H7 (cell line): ENCODE measurements at regions not wholly inside any gene's neighbourhood (a gene's known extent, or its start where the extent isn't known, plus 50 kb on each side); places are given as distances from the start of the nearest gene placed in this dataset.

ENCODE experiments used
- DNase-seq: peaks from one replicate; pipeline ENCODE4 v3.0.0; 2012
- H3K27me3 ChIP-seq: 2 replicates; pipeline ENCODE4 v1.6.0; 2011; ENCODE audit warnings: mild to moderate bottlenecking, low read length; ENCODE audit not compliant: control insufficient read depth, insufficient read depth
- H3K36me3 ChIP-seq: replicated peaks from 2 replicates; pipeline ENCODE4 v1.5.1; 2011; ENCODE audit warnings: low read length; ENCODE audit not compliant: control insufficient read depth, insufficient read depth
- H3K4me3 ChIP-seq: 2 replicates; pipeline ENCODE4 v1.5.1; 2011; ENCODE audit warnings: low read depth, mild to moderate bottlenecking, control low read depth, low read length, moderate library complexity; ENCODE audit not compliant: insufficient read depth

DNA sequence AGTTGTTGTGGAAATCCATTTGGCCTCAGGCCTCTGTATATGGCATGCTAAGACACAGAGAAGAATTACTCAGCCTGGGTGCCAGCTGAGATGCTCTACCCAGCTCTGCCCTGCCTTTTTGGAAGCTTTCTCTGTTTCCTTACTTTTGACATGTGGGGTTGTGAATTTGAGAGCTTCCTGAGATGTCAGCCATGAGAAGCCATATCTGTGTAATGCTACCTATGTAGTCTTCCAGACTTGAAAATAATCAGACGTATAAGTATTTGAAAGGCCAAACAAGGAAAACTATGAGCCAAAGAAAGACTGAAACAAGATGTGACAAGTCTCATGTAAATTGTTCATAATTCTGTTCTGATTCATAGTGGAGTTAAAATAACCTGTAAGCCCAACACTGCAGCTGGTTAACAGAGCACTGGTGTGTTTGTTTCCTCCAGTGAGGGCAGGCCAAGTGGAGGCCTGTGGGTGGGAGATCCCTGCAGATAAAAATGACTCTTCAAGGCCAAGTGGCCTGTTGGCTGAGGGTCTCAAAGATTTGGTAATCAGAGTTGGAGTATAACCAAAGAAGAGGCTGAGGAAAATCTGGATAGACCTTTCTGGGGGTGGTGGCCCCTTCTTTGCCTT is 94.0 kb downstream of the TMX1 start:
- H3K27me3 ChIP-seq, result no peaks in the 10 kb centered on the region
- H3K36me3 ChIP-seq, result no peaks in the 10 kb centered on the region
- no peak for DNase-seq
- no peak overlapping the region for H3K4me3 ChIP-seq

DNA sequence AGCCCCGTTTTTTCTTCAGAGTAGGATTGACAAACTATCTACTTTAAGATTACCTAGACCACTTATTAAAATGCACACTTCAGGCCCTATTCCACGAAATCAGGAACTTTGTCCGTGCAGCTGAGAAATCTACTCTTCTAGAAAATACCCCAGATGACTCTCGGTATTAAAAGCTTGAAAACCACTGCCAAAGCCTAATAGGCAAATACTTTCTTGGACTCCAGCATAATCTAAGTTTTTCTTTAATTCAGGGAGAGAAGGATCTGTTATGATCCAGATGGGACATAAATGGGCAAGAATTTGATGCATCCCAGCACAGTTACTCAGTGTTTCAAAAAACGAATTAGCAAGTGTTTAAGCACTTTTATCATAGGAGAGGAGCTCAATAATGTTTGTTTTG is 94.5 kb downstream of the TMX1 start:
- H3K27me3 ChIP-seq, result no peaks in the 10 kb centered on the region
- DNase-seq, result no peak
- no peak overlapping the region for H3K4me3 ChIP-seq
- H3K36me3 ChIP-seq, result no peaks in the 10 kb centered on the region

DNA sequence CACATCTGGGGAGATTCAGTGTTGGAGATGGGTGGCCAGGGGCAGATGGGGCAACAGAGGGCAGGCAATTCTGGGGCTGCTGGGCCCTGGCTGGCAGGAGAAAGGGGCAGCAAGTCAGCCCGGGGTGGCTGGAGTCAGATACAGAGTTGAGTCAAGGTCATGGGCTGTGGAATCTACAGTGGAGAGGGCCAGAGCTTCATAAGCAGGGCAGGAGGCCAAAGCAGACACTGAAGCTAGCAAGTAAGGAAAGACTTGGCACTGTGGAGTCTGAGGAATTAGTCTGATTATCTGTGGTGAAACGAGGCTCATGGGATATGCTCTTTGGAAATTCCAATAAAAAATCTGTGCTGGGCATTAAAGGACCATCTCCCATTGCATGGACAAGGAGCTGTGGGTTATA is 95.5 kb downstream of the TMX1 start:
- DNase-seq, result no peak
- H3K4me3 ChIP-seq, result no peak overlapping the region
- H3K27me3 ChIP-seq, result no peaks in the 10 kb centered on the region
- H3K36me3 ChIP-seq, result no peaks in the 10 kb centered on the region

DNA sequence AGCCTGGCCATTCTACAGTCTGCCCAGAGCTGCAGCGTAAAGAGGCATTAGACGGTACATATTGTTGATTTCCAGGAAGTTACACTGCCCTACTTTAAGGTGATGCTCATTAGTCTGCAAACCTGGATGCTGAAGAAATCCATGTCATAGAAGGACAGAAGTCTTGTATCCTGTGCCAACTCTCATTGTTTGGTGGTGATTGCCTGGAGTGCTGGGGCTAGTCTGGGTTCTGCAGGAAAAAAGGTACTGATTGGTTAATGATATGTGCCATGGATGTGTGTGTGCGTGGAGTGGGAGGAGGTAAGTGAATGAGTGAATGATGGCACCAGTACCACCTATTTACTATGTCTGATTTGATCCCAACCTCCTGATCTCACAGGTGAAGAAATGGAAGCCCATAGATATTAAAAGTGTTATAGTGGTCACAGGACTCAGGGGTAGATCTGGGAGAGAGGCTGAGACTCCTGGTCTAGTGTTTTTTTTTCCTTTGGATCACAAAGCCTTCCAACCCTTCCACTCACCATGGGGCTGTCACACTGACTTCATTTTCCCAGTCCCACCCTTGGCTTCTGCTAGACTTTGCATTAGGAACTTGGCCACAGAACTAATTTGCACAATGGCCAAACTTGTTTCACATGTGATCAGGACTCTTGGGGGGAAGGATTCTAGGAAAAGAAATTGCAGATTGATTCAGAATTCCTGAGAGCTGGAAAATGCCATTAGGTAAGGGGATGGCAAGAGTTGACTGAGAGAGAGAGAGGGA is 96.1 kb downstream of the TMX1 start:
- Histone ChIP-seq H3K36me3 (no peaks in the 10 kb centered on the region), H3K4me3 (no peak overlapping the region), H3K27me3 (no peaks in the 10 kb centered on the region)
- DNase-seq, result no peak

DNA sequence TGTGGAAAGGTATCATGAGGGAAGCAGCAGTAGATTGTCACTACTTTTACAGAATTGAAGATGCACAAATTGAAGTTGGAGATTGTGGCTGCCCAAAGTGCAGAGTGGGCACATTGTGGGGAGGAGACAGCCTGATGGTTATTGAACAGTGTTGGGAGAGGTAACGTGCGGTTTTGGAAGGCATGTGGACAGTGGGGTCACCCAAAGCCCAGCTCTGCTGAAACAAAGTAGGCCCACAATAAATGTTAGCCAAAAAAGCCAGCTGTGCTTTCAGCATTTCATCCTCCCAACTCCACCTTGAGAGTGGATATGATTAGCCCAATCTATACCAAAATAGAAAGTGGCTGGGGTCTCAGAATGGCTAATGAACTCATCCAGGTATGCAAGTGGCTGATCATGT is 96.7 kb downstream of the TMX1 start:
- no peaks in the 10 kb centered on the region for H3K36me3 ChIP-seq
- no peak for DNase-seq
- H3K4me3 ChIP-seq, result no peak overlapping the region
- H3K27me3 ChIP-seq, result no peaks in the 10 kb centered on the region

DNA sequence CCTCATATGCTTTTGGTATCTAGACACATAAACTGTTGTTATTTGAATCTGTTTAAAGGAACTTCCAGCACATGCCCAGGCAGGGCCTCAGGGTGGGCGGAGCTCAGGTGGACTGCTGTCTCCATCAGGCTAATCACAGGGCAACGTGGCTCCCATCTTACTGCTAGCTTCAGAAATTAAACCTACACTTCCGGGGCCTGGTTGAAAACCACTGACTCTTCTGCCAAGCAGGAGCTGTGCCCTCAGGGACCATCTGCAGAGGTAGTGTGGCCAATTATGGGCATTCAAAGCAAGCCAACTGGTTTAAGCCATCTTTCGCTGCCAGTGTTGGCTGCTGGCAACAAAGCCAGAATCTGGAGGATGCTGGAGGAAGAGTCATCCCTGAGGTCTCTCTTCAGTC is 97.5 kb downstream of the TMX1 start:
- H3K36me3 ChIP-seq, result no peaks in the 10 kb centered on the region
- DNase-seq, result no peak
- H3K27me3 ChIP-seq, result no peaks in the 10 kb centered on the region
- no peak overlapping the region for H3K4me3 ChIP-seq

DNA sequence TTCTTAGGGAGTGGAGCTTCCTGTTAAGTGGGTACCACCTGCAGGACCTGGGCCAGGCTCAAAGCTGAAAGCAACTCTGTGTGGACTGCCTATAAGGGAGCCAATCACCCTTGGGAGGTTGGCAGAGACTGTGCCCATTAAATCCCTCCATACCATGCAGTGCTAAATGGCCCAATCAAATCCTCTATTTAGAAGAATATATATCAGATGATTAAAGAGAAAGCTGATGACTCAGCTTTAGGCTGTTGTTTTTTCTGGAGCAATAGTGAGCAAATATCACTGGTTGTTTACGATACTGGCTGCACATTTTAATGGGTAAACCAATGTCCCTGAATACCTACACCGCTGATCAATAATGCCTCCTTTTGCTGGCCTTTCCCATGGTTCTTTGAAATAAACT is 101.3 kb downstream of the TMX1 start:
- no peaks in the 10 kb centered on the region for H3K27me3 ChIP-seq
- no peaks in the 10 kb centered on the region for H3K36me3 ChIP-seq
- no peak for DNase-seq
- no peak overlapping the region for H3K4me3 ChIP-seq

DNA sequence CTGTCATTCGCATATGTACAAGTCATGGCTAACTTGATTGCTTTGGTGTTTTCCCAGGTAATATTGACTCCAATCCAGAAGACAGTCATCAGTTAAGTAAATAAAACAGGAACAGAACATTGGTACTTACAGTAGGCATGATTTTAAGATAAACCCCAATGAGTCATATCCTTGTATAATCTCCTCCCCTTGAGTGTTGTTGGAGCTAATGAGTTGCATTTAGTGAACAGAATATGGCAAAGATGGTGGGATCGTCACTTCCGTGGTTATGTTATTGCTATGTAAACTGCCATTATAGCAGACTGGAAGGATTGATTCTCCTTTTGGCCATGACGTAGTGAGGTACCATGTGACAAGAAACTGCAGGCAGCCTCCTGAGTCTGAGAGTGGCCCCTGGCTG is 102.2 kb downstream of the TMX1 start:
- H3K27me3 ChIP-seq, result no peaks in the 10 kb centered on the region
- no peaks in the 10 kb centered on the region for H3K36me3 ChIP-seq
- H3K4me3 ChIP-seq, result no peak overlapping the region
- no peak for DNase-seq

DNA sequence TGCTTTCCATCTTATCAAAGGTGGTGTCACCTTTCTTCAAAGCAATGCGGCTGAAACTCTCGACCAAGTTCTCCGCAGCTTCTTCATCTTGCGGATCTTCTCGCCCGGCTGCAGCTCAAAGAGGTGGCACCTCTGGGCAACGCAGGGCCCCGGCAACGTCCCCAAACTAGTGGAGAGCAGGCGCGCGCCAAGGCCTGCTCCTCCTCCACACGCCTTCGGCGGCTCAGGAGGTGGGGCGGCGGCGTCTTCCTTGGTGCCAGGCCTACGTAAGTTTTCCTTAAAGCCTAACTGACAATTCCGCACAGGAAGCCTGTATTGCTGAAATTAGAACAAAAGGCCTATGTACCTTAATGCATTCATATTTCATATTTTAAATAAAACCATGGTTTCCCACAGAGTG is 112.0 kb downstream of the TMX1 start:
- H3K27me3 ChIP-seq, result no peaks in the 10 kb centered on the region
- DNase-seq, result no peak
- no peak overlapping the region for H3K4me3 ChIP-seq
- no peaks in the 10 kb centered on the region for H3K36me3 ChIP-seq

DNA sequence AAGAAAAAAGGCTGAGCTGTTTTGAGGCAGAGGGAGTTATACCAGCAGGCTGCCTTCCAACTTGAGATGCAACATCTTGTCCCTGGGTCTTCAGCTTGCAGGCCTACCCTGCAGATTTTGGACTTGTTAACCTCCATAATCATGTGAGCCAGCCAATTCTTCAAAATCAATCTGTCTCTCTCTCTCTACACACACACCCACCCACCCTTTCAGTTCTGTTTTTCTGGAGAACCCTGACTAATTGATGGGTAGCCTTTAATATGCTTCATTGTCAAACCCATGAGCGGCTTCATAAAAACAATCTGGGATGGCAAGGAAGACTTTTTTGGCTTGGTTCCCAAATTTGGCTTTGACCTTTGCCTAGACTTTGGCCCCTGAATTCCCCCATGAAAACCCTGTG is 113.9 kb downstream of the TMX1 start:
- no peak for DNase-seq
- H3K27me3 ChIP-seq, result no peaks in the 10 kb centered on the region
- H3K36me3 ChIP-seq, result no peaks in the 10 kb centered on the region
- H3K4me3 ChIP-seq, result no peak overlapping the region

DNA sequence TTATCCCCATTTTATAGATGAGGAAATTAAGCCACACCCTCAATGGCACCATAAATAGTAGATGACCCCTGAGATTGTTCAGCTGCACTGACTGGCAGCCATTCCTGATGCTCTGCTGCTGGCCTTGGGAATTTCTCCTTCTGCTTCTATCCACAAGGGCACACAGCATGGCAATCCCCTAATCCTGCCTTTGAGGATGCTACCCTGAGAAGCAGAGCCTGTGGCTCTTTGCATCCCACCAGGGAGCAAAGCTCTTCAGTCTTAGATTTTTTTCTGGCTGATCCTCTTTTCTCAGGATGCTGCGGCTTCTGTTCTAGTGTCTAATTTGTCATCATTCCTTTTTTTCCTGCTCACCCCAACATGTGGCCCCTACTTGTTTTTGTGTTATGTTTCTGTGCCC is 114.8 kb downstream of the TMX1 start:
- H3K36me3 ChIP-seq, result no peaks in the 10 kb centered on the region
- H3K4me3 ChIP-seq, result no peak overlapping the region
- no peaks in the 10 kb centered on the region for H3K27me3 ChIP-seq
- DNase-seq, result peak; percentile 36

DNA sequence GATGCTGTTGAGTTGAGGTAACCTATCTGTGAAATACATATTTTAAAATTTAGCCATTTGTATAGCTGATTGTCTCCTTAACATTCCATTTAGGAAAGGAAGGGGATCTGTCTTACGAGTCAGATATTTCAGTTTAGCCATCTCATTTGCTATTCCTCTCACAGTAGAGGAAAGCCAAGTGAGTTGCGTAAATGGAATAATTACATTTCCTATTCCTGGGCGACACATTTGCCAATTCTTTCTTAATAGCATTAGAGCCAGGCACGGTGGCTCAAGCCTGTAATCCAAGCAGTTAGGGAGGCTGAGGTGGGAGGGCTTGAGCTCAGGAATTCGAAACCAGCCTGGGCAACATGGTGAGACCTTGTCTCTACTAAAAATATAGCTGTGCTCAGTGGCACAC is 116.3 kb downstream of the TMX1 start:
- no peak for DNase-seq
- Histone ChIP-seq H3K36me3 (no peaks in the 10 kb centered on the region), H3K4me3 (no peak overlapping the region), H3K27me3 (no peaks in the 10 kb centered on the region)

DNA sequence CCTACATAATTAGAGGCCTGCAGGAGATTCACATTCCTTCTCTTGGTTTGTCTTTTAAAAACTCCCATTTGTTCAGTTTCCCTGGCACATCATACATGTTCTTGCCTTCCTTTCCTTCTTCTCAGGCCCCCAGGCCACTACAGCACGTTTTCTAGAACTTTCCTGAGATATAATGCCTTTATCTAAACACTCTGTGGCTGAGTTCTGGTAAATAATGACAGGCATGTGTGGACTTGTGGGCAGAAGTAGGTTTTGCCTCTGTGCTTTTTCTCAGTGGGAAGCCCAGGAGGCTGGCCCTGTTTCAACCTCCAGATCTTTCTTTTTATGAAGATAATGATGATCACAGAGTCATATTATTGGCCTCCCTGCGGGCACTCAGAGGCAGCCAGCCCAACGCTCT is 117.2 kb downstream of the TMX1 start:
- DNase-seq, result no peak
- no peaks in the 10 kb centered on the region for H3K36me3 ChIP-seq
- no peaks in the 10 kb centered on the region for H3K27me3 ChIP-seq
- H3K4me3 ChIP-seq, result no peak overlapping the region

DNA sequence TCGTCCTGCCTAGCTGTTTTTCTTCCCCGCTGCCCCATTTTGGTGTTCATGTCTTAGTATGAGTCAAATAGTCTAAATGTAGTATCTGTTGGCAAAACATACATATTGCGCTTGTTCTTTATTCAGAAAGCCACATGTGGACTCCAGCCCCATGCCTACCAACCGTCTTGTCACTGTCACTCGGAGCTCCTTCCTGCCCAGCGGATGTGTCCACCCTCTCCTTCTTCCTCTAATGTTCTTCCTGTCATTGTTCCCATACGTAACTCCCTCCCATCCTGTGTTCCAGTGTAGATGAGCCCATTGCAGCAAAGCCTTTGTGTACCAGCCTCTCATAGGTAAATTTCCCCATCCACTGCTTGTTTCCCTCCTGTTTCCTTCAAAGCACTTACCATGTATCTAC is 120.5 kb downstream of the TMX1 start:
- DNase-seq, result no peak
- H3K27me3 ChIP-seq, result no peaks in the 10 kb centered on the region
- no peak overlapping the region for H3K4me3 ChIP-seq
- H3K36me3 ChIP-seq, result no peaks in the 10 kb centered on the region

DNA sequence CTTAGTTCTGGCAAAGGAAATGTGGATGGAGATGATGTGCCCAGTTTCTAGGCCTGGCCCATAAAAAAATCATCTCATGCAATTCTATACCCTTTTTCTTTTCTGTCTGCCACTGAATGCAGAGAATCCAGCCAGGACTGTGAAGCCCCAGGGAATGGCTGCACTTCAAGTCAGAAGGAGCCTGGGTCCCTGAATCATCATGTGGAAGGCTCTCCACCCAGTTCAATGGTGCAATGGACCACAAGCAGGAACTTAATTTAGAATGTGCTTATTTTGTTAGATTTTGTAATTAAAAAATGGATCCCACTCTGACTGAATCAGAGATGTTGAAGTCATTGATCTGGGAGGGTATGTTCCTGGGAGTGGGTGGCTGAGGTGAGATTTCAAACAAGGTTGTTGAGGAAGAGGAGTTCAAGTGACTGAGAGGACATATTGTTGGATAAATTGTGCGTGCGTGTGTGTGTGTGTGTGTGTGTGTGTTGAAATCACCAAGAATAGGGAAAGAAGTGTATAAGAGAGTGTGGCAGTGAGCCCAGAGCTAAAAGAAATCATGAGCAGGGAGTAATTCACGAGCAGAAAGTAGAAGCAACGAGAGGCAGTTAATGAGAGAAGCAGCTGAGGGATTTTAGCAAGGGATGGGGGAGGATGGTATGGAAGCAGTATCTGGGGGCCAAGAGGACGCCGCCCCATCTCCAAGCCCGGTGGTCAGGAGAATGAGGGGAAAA is 125.4 kb downstream of the TMX1 start:
- no peak overlapping the region for H3K4me3 ChIP-seq
- no peaks in the 10 kb centered on the region for H3K36me3 ChIP-seq
- H3K27me3 ChIP-seq, result no peaks in the 10 kb centered on the region
- no peak for DNase-seq
